ENCODE measurements at regions not wholly inside any gene's neighbourhood (a gene's known extent, or its start where the extent isn't known, plus 50 kb on each side); places are given as distances from the start of the nearest gene placed in this dataset.
"Not testable (repeated sequence)": the region's sequence is repeated elsewhere in the genome, so short reads cannot be mapped to it uniquely, and the experiment has no call there.

DNA sequence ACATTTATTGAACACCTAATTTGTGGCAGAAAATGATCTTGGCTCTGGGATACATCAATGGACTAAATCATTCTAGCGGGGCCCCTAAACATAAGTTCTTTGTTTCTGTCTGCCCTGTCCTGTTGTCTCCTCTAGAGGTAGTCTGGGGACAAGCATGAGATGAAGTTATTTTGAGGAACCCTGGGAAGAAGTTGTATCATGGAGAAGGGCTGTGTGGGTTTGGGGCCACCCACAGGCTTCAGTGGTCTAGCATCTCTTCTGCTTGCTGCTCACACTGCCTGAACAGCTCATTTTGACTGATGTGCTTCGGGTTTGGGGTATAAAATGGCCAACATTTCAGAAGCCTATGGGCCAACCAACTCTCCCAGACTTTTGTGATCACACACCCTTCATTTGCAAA is 50.3 kb upstream of the OSBPL11 start:
- DNase-seq (ENCODE audit: low spot score) = no peak

DNA sequence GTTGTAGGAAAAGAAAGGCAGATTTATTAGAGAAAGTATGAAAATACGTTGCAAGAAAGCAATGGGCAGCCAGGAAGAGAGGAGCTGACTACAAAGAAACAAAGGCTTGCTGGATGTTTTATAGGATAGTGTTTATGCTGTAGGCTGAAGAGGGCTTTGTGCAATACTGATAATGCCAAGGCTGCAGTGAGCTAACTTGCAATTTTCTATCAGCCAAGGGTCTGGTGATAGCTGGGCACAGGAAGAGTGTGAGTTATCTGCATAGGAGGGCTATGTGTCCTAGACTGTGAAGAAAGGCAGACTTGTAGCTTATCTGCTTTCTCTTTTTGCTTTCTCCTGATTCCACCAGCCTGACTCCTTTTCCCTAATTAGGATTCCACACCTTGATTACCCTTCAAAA is 51.3 kb upstream of the OSBPL11 start:
- no peak for DNase-seq (ENCODE audit: low spot score)

DNA sequence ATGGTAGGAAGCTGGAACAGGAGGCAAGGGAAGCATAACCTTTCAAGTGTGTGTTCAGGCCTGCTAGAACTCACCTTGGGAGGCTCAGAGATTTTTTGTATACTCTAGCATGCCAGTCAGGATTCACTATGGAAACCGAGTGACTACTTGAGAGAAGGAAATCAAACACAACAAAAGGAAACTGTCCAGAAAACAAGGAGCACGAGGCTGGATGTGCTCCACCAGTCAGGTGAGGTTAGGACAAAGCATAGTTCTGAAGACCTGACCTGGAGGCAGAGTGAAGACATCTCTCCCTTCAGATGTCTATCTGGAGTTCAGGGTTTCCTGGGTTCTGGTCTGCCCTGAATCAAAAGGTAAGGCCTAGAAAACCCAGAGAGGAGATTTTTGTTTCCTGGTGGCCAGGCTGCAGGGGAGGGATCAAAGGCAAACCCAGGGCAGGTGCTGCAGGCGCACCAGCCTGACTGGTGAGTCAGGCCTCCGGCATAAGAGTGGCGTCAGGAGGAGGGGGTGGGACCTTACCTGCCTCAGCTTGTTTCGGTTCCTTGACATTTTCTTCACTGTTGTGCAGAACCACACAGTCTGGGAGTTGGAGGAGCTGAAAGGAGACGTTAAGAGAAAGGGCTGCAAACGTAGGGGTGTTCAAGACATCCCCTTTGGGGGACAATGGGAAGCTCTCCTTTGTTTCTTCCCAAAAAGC is 52.2 kb upstream of the OSBPL11 start:
- DNase-seq (ENCODE audit: low spot score) = no peak

DNA sequence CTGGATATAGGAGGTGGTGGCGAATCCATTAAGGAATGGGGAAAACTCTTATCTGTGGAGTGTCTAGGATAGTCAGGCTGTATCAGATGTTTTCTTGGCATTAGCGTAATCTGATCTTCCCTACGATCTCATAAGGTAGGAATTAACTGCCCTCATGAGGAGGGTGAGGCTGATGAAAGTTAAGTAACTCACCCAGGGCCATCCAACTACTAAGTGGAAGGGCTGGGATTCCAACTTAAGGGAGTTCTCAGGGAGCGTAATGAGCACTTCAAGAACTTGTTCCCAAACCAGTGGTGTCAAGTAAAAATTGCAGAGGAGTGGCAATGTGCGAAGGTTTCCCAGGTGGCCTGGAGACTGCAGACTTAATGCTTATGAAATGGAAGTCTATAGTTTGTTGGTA is 55.9 kb upstream of the OSBPL11 start:
- no peak for DNase-seq (ENCODE audit: low spot score)

DNA sequence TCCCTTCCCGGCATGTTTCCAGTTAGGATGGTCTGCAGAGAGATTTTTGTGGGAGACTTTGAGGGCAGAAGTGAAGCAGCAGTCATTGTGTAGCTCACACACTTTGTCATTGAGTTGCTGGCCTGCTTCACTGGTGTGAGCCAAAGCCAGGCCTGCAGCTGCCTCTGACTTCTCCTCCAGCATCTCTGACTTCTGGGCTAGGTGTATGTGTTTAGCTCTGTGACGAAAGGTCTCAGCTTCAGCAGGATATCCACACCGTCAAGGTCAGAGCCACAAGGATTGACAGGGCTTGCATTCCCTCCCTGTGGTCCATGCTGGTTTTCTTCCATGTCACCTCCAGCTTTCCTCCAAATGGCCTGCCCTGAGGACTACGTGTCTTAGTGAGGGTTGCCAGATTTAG is 57.1 kb upstream of the OSBPL11 start:
- no peak for DNase-seq (ENCODE audit: low spot score)

DNA sequence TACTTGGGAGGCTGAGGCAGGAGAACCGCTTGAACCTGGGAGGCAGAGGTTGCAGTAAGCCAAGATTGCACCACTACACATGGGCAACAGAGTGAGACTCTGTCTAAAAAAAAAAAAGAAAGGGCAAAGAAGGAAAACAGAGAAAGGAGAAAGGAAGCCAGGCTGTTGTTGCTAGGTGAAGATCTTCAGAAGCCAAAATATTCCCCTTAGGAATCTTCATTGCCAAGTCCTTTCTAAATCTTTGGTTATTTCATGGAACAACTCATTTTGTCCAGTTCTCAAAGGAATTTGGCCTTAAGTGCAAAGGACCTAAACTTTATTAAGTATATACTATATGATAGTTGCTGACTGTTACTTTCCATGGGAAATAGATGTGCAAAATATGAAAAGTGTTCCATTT is 59.2 kb upstream of the OSBPL11 start:
- no peak for DNase-seq (ENCODE audit: low spot score)

DNA sequence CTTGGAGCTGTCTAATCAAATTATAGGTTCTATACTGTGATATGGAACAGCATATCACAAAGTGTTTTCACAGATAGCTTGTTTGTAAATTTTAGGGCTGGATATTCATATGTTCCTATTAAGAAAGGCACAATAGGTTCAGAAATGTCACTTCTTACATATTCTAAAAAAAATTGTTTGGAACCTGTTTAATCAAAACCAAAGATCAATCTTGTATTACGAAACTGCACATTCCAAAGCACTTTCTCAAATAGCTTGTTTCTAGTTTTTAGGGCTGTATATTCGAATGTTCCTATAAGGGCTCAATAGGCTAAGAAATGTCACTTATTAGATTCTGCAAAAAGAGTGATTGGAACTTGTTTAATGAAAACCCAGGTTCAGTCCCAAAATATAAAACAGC is 67.4 kb upstream of the OSBPL11 start:
- no peak for DNase-seq (ENCODE audit: low spot score)

DNA sequence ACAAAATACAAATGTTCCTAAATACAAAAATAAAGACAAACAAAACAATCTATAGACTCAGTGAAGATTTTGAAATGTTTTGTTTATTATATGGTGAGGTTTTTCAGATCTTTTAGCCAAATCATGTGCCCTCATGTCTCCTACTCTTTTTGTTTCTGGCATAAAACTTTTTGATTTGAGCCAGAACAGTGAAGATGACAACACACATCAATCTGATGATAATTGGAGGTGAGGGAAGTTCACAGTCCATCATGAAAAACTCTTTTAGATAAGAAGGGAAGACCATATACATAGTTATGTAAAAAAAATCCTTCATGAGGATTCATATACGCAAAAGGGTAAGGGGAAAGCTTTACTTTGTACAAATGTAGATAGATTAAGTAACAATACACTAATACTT is 75.1 kb upstream of the OSBPL11 start:
- no peak for DNase-seq (ENCODE audit: low spot score)

DNA sequence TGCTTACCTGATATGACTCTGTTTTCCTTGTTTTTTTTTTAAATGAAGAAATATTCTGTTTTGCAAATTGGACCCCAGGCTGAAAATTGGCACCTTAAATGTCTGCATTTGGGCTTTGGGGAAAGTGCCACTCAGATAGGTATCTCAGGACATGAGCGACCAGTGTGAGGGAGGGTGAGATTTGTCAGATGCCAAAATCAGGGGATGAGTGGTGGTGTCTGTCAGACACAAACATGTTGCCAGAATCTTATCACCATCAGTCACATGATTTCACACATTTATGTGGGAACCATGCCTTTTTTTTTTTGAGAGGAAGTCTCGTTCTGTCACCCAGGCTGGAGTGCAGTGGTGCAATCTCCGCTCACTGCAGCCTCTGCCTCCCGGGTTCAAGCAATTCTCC is 75.6 kb upstream of the OSBPL11 start:
- no peak for DNase-seq (ENCODE audit: low spot score)

DNA sequence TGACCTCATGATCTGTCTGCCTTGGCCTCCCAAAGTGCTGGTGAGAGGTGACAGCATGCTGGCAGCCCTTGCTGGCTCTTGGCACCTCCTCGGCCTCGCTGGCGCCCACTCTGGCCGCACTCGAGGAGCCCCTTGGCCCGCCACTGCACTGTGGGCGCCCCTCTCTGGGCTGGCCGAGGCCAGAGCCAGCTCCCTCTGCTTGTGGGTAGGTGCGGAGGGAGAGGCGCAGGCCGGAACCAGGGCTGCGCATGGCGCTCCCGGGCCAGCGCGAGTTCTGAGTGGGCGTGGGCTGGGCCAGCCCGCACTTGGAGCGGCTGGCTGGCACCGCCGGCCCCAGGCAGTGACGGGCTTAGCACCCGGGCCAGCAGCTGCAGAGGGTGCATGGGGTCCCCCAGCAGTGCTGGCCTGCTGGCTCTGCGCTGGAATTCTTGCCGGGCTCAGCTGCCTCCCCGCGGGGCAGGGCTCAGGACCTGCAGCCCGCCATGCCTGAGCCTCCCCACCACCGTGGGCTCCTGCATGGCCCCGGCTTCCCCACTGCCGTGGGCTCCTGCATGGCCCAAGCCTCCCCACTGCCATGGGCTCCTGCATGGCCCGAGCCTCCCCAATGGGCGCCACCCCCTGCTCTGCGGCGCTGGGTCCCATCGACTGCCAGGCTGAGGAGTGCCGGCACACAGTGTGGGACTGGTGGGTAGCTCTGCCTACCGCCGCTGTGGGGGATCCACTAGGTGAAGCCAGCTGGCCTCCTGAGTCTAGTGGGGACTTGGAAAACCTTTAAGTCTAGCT is 76.4 kb upstream of the OSBPL11 start:
- DNase-seq (ENCODE audit: low spot score) = no peak

DNA sequence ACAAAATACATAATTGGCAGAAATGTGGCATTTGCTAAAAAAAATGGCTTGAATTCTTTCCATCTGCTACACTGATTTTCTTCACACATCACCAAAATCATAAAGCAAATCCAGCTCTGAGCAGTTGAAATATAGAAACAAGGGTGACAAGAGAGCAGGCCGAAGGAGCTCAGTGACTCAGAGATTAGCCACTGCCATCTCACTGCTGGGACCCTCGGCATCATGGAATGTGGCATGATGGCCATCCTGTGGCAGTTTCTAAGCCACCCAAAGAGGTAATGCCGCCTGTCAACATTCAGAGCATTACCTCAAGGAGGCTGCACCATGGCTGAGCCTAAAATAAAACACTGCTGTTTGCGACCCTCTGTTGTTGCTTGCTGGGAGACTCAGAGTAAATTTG is 80.5 kb upstream of the OSBPL11 start:
- no peak for DNase-seq (ENCODE audit: low spot score)

DNA sequence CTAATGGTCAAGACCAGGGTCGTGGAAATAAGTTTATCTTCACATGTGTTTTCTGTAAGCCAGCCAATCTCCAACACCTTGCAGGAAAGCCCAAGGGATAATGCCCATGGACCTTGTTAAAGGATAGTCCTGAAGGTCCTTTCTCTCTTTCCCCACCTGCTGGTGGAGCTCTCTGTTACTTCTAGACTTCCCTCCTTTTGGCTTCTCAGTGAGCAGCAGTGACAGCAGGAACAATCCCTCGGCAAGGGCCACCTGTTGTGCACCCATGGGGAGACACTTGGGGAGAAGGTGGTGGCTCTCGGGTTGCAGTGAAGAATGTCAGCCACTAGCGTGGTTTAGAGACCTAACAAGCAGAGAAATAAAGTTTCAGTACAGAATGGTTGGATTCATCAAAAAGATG is 84.0 kb upstream of the OSBPL11 start:
- peak; percentile 39 for DNase-seq (ENCODE audit: low spot score)

DNA sequence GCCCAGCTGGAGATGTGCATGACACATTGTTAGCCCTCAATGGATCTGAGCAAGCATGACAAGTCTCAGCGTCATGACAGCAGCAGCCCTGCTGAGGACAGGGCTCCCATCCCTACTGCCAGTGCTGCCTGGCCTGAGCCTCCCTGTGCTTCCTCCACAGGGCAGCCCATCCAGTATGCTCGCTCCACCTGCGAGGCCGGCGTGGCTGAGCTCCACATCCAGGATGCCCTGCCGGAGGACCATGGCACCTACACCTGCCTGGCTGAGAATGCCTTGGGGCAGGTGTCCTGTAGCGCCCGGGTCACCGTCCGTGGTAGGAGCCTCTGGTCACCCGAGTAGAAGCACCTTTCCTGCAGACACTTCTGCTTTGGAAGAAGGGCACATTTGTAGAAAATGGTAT is 85.8 kb upstream of the OSBPL11 start:
- no peak for DNase-seq (ENCODE audit: low spot score)

DNA sequence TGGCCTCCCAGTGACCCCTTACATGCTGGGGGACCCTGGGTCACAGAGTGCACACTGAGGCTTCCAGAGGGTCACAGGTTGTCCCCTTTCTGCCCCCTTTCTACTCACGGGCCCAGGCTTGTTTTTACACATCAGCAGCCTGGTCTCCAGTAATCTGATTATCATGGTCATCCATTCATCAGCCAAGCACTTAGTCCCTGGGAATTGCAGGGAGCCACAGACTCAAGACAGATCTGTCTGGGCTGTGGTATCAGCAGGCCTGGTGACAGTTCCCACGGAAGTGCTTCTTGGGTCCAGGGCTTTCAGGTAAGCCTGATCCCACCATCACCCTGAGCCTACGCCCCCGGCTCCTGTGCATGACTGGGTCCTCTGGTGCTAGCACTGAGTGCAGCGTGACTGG is 86.6 kb upstream of the OSBPL11 start:
- not testable (repeated sequence) for DNase-seq (ENCODE audit: low spot score)

DNA sequence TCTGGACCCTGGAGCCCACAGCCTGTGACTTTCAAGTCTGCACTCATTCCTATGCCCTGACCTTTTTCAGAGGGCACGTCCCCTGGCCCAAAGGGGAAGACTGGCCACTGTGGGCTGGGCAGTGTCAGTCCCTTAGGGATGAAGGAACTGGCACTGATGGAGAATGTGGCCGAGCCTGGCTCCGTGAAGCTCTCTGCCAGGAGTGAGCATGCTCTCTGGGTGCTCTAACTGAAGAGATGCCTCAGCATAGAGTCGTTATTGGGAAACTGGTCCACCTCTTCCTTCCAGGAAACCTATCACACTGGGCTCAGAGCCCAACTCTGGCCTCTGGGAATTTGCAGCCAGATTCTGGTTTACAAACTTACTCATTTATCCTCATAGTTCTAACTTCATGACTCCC is 87.3 kb upstream of the OSBPL11 start:
- DNase-seq (ENCODE audit: low spot score) = not testable (repeated sequence)

DNA sequence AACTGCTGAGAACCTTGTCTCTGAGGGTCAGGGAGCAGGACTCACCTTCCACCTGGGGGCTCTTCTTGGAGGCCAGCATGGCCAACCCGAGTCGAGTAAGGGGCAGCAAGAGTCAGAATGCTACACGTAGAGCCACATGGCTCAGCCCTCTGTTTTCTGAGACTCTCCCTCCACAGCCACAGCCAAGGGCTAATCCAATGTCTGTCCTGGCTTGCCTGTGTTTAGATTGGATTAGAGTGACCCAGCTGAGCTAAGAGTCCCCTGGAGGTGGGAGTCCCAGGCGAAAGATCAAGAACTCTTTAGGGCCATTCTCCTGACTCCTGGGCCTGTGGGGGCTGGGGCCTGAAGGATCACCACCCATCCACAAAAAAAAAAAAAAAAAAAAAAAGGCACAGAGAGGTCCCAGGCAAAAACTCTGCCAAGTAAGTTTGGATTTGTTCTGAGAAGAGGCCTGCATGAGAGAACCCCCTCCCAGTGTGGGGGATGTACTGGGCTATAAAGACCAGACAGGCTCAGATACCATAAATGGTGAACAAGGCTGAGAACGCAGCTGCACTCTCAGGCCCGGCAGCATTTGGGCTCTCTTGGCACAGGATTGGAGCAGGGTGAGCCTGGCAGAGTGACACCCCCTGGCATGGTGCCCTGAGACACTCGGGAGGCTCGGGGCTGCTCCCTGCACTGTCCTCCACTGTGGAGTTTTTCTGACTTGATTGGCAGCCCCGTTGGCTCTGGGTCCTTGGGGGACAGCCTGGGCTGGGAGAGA is 88.0 kb upstream of the OSBPL11 start:
- DNase-seq (ENCODE audit: low spot score) = no peak

DNA sequence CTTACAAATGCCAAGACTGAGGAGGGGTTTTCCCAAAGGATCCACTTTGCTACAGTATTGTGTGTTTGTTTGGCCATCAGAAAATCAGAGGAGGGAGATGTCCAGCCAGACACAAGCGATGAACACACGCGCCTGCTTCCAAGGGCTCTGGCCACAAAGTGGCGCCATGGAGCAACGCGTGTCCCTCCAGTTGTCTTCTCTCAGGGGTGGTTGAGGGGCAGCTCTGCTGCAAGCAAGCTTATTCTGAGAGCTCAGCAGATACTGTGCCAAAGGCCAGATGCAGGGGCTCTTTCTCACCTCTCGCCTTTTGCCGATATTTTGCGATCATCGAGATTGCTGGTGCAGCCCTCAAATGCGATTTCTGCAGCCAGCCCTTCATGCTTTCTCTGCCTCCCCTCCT is 88.9 kb upstream of the OSBPL11 start:
- peak; percentile 64 for DNase-seq (ENCODE audit: low spot score)

DNA sequence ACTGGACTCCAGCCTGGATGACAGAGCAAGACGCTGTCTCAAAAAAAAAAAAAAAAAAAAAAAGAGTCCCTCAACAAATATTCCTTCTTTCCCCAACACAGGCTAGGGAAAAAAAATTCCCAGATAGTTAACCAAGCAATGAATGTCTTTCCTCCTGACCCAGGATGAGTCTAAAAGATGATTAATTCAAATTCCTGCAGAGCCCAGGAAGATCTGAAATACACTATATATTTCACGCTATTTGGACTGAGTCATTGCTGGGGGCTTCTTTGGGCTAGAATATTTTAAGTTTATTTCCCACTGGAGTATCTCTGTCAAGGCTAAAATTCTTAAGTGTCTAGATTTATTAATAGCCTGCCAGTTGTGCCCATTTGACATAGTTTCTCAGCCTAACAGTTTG is 90.4 kb upstream of the OSBPL11 start:
- DNase-seq (ENCODE audit: low spot score) = not testable (repeated sequence)

DNA sequence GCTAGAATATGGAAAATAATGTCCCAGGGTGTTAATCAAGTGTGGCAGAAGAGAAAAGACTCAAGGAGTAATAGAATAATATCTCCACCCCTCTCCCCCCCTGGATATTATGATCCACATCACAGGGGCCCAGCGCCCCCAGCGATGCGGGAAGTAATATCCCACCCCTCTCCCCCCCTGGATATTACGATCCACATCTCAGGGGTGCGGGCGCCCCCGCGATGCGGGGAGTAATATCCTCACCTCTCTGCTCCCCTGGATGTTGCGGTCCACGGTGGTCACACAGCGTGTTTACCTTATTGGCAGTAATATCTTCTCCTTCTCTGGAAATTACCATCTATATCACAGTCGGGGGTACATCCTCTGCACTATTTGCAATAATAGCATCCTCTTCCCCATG is 97.1 kb upstream of the OSBPL11 start:
- DNase-seq (ENCODE audit: low spot score) = no peak

DNA sequence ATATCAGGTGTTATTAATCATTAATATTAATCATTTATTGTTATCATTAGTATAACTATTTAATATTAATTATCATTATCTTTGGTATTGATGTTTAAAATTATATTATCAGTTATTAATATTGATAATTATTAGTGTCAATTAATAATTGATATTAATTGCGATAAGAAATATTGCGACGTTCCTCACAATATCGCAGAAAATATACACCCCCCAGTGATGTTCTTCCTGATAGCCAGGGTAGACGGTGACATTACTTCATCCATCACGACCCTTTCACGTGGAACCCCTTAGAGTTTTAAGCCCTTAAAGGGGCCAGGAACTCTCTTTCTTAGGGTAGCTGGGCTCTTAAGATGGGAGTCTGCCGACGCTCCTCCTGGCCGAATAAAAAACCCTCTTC is 98.6 kb upstream of the OSBPL11 start:
- DNase-seq (ENCODE audit: low spot score) = no peak

DNA sequence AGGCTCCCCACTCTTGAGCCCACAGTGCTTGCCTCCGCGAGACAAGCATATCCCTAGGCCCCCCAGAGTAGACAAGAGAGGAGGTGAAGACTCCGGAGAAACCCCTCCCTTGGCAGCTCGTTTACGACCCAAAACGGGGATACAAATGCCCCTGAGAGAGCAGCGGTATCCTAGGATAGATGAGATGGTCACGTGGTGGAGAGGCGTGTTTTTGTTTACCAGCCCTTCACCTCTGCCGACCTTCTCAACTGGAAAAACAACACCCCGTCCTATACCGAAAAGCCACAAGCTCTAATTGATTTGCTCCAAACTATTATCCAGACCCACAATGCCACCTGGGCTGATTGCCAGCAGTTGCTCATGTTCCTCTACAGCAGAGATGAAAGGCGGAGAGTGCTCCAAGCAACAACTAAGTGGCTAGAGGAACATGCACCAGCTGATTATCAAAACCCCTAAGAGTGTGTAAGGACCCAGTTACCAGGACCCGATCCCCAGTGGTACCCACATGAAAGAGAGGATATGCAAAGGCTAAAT is 99.5 kb upstream of the OSBPL11 start:
- DNase-seq (ENCODE audit: low spot score) = no peak

DNA sequence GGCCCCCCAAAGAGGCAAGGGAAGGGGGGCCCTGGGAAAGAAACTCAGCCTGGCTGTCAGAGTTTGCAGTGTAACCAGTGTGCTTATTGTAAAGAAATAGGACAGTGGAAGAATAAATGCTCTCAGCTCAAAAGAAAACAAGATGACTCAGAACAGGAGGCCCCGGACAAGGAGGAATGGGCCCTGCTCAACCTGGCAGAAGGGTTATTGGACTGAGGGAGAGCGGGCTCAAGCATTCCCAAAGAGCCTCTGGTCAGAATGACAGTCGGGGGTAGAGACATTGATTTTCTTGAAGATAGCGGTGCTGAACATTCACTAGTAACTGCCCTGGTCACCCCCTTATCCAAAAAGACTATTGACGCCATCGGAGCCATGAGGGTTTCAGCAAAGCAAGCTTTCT is 100.4 kb upstream of the OSBPL11 start:
- no peak for DNase-seq (ENCODE audit: low spot score)

DNA sequence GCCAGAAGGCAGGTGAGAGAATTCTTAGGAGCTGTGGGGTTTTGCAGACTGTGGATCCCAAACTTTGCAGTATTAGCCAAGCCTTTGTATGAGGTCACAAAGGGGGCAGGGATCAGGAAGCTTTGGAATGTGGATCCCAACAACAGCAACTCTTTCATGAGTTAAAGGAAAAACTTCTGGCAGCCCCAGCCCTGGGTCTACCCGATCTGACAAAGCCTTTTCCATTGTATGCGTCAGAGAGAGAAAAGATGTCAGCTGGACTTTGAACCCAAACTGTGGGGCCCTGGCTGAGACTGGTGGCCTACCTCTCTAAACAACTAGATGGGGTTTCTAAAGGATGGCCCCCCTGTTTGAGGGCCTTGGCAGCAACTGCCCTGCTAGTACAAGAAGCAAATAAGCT is 101.8 kb upstream of the OSBPL11 start:
- not testable (repeated sequence) for DNase-seq (ENCODE audit: low spot score)
